Kidney (tissue), 13 donors: ENCODE measurements at regions not wholly inside any gene's neighbourhood (a gene's known extent, or its start where the extent isn't known, plus 50 kb on each side); places are given as distances from the start of the nearest gene placed in this dataset.
"Not testable (repeated sequence)": the region's sequence is repeated elsewhere in the genome, so short reads cannot be mapped to it uniquely, and the experiment has no call there.

Experiments
- DNase-seq, 5 donors: peaks; one replicate each; pipeline ENCODE4 v3.0.0-alpha.2; 2013 to 2020
- FAIRE-seq: peaks from 2 replicates; lab custom pipeline; 2012; peaks lifted over from hg19 to GRCh38; lab: Jason Lieb, UNC
- H3K27ac ChIP-seq, 2 donors: one replicate each; pipeline ENCODE4 v1.7.0; 2013; ENCODE audit warnings: low read depth in 2 of 2, low read length in 2 of 2, inconsistent platforms in 1 of 2
- H3K27me3 ChIP-seq: one replicate; pipeline ENCODE4 v1.7.1; 2013; ENCODE audit warnings: low read length, inconsistent platforms; ENCODE audit not compliant: control insufficient read depth, insufficient read depth
- H3K36me3 ChIP-seq, 3 donors: one replicate each; pipeline versions ENCODE4 v1.7.0 to v1.7.1; 2013; ENCODE audit warnings: low read length in 3 of 3, control low read depth in 1 of 3, inconsistent platforms in 1 of 3; ENCODE audit not compliant: insufficient read depth in 3 of 3, control insufficient read depth in 2 of 3
- H3K4me1 ChIP-seq, 3 donors: one replicate each; pipeline versions ENCODE4 v1.7.0 to v1.7.1; 2013; ENCODE audit warnings: low read length in 3 of 3, inconsistent platforms in 1 of 3, low read depth in 1 of 3; ENCODE audit not compliant: control insufficient read depth in 2 of 3, insufficient read depth in 2 of 3
- H3K4me3 ChIP-seq, 3 donors: one replicate each; pipeline versions ENCODE4 v1.7.0 to v1.8.1; 2013; ENCODE audit warnings: low read length in 3 of 3, control low read depth in 1 of 3, inconsistent platforms in 1 of 3
- H3K9ac ChIP-seq, 3 donors: one replicate each; pipeline versions ENCODE4 v1.7.0 to v1.7.1; 2013; ENCODE audit warnings: low read length in 3 of 3, control low read depth in 1 of 3, inconsistent platforms in 1 of 3
- H3K9me3 ChIP-seq, 3 donors: one replicate each; pipeline versions ENCODE4 v1.7.0 to v1.7.1; 2013; ENCODE audit warnings: low read length in 3 of 3, control low read depth in 1 of 3, inconsistent platforms in 1 of 3; ENCODE audit not compliant: control insufficient read depth in 2 of 3, insufficient read depth in 1 of 3
- intact Hi-C: fragments of 100-400 bp; cut with DNase I; formaldehyde crosslinking; loops from one replicate; pipeline ENCODE4 v1.11.1; 2022
- TF ChIP-seq, protein P1 (sequence below): IDR thresholded peaks from 3 replicates; pipeline ENCODE4 v1.5.1; 2012; ENCODE audit warnings: mild to moderate bottlenecking, moderate library complexity, borderline replicate concordance; ENCODE audit not compliant: insufficient read depth; ENCODE audit errors: extremely low read depth
- donor health status: control.
- donor health status: control.
- donor health status: control.
- donor health status: control.
- donor health status: control.
- donor health status: DM: yes; HTN: yes; CAD: no.
- donor health status: Normal renal cell carcinoma (clear cell type).

DNA sequence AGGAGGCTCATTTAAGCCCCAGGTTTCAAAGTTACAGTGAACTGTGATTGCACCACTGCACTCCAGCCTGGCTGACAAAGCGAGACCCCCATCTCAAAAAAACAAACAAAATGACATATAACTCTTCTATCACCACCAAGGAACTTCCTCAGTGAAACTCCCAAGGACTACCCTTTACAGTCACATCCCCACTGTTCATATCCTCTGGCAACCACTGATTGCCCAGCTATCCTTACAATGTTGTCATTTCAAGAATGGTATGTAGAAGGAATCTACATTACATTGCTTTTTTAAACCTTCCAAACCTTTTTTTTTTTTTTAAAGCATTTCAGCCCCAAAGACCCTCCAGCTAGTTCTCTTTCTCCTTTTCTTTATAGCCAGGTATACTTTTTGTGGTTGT lies 123.1 kb upstream of the CARMIL1 start:
- TF ChIP-seq, protein P1, sequence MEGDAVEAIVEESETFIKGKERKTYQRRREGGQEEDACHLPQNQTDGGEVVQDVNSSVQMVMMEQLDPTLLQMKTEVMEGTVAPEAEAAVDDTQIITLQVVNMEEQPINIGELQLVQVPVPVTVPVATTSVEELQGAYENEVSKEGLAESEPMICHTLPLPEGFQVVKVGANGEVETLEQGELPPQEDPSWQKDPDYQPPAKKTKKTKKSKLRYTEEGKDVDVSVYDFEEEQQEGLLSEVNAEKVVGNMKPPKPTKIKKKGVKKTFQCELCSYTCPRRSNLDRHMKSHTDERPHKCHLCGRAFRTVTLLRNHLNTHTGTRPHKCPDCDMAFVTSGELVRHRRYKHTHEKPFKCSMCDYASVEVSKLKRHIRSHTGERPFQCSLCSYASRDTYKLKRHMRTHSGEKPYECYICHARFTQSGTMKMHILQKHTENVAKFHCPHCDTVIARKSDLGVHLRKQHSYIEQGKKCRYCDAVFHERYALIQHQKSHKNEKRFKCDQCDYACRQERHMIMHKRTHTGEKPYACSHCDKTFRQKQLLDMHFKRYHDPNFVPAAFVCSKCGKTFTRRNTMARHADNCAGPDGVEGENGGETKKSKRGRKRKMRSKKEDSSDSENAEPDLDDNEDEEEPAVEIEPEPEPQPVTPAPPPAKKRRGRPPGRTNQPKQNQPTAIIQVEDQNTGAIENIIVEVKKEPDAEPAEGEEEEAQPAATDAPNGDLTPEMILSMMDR = no peak
- intact Hi-C loops = no loop called here
- Histone ChIP-seq H3K9me3 (peaks cover 0 to 5% (median 0%) of the 10 kb centered on the region in 3 donors), H3K4me3 (no peak overlapping the region), H3K27ac (no peak overlapping the region), H3K36me3 (no peaks in the 10 kb centered on the region), H3K27me3 (no peaks in the 10 kb centered on the region), H3K9ac (no peak overlapping the region), H3K4me1 (no peaks in the 10 kb centered on the region)
- DNase-seq (no peak), FAIRE-seq (no peak)

DNA sequence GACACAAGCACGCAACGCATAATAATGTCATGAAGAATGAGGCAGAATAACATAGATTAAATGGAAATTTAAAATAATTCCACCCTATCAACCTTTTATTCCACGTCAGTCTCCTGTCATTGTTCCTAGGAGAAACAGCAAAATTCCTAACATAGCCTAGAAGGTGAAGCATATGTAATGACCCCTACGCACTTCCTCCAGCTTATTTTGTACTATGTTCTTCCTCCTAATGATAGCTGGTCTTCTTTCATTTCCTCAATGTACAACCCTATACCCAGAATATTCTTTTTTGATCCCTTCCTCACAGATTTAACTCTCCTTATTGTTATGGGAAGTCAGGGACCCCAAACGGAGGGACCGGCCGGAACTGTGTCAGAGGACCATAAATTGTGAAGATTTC lies 122.0 kb upstream of the CARMIL1 start:
- intact Hi-C loops = no loop called here
- DNase-seq (no peak), FAIRE-seq (no peak)
- Histone ChIP-seq H3K27ac (no peak overlapping the region), H3K4me3 (no peak overlapping the region), H3K4me1 (no peaks in the 10 kb centered on the region), H3K27me3 (no peaks in the 10 kb centered on the region), H3K9me3 (peaks cover 0 to 5% (median 0%) of the 10 kb centered on the region in 3 donors), H3K36me3 (no peaks in the 10 kb centered on the region), H3K9ac (no peak overlapping the region)
- TF ChIP-seq, protein P1 = no peak

DNA sequence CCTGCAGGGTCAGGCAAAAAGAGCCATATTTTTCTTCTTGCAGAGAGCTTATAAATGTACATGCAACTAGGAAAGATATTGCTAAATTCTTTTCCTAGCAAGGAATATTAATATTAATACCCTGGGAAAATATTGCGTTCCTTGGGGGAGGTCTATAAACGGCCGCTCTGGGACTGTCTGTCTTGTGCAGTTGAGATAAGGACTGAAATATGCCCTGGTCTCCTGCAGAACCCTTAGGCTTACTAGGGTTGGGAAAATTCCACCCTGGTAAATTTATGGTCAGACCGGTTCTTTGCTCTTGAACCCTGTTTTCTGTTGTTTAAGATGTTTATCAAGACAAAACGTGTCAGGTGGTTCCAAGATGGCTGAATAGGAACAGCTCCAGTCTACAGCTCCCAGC lies 121.3 kb upstream of the CARMIL1 start:
- FAIRE-seq (no peak), DNase-seq (no peak)
- intact Hi-C loops = no loop called here
- Histone ChIP-seq H3K36me3 (no peaks in the 10 kb centered on the region), H3K27ac (no peak overlapping the region), H3K9me3 (peaks cover 0 to 5% (median 0%) of the 10 kb centered on the region in 3 donors), H3K4me3 (no peak overlapping the region), H3K9ac (no peak overlapping the region), H3K27me3 (no peaks in the 10 kb centered on the region), H3K4me1 (no peaks in the 10 kb centered on the region)
- TF ChIP-seq, protein P1 = no peak

DNA sequence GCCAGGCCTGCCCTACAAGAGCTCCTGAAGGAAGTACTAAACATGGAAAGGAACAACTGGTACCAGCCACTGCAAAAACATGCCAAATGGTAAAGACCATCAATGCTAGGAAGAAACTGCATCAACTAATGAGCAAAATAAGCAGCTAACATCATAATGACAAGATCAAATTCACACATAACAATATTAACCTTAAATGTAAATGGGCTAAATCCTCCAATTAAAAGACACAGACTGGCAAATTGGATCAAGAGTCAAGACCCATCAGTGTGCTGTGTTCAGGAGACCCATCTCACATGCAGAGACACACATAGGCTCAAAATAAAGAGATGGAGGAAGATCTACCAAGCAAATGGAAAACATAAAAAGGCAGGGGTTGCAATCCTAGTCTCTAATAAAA lies 119.0 kb upstream of the CARMIL1 start:
- FAIRE-seq, H3K9me3 ChIP-seq, H3K9ac ChIP-seq, H3K4me1 ChIP-seq, H3K27ac ChIP-seq, H3K36me3 ChIP-seq, H3K4me3 ChIP-seq, DNase-seq, H3K27me3 ChIP-seq, intact Hi-C loops: not testable (repeated sequence)
